HG03521 (cell line): ENCODE measurements at regions not wholly inside any gene's neighbourhood (a gene's known extent, or its start where the extent isn't known, plus 50 kb on each side); places are given as distances from the start of the nearest gene placed in this dataset.

Experiments
- ATAC-seq: cut with Tn5 transposase; IDR thresholded peaks from one replicate; pipeline ENCODE4 v1.9.1; 2021; ENCODE audit warnings: mild to moderate bottlenecking, moderate library complexity; ENCODE audit not compliant: unreplicated experiment

DNA sequence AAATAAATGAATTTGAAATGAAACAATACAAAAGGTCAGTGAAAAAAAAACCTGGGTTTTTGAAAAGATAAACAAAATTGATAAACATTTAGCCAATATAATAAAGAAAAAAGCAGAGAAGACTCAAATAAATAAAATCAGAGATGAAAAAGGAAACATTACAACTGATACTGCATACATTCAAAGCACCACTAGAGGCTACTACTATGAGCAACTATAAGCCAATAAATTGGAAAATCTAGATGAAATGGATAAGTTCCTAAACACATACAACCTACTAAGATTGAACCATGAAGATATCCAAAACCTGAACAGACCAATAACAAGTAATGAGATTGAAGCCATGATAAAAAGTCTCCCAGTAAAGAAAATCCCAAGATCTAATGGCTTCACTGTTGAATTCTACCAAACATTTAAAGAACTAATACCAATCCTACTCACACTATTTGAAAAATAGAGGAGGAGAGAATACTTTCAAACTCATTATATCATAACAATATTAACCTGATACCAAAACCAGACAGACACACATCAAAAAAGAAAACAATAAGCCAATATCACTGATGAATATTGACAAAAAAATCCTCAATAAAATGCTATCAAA is 80.8 kb upstream of the CERS6 start:
- no peak for ATAC-seq

DNA sequence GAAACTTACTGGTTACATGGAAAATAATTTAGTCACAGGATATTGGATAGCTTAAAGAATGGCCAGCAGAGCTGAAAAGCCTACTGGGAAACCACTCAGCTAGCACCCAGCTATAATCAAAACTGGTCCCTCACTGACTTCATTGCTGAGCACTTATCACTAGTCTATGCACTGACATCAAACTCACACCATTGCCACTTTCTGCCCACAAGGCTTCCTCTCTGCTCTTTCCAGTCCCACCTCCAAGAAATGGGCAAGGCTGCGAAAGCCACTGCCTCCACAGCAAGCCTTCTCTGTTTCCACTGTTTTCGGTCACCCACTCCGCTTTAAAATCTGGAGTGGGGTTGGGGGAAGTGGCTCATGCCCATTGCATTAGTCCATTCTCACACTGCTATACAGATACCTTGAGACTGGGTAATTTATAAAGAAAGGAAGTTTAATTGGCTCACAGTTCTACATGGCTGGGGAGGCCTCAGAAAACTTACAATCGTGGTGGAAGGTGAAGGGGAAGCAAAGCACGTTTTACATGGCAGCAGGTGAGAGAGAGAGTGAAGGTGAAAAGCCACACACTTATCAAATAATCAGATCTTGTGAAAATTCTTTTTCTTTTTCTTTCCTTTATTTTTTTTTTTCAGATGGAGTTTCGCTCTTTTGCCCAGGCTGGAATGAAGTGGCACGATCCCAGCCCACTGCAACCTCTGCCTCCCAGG is 77.0 kb upstream of the CERS6 start:
- ATAC-seq = no peak

DNA sequence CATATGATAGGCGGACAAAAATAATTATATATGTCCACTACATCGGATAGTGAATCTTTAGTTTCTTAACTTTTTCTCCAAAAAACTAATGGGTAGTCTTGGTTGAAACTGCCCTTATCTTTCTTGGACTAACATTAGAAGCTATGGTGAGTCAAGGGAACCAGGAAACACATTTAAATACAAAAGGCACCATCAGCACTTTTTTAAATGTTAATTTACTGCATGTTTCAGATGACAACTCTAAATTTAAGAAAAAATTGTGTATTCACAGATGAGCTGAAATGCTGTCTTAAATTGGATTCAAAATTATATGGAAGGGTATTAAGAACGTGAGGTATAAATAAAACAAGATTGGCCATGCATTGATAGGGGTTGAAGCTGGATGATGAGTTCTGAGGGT is 75.6 kb upstream of the CERS6 start:
- no peak for ATAC-seq

DNA sequence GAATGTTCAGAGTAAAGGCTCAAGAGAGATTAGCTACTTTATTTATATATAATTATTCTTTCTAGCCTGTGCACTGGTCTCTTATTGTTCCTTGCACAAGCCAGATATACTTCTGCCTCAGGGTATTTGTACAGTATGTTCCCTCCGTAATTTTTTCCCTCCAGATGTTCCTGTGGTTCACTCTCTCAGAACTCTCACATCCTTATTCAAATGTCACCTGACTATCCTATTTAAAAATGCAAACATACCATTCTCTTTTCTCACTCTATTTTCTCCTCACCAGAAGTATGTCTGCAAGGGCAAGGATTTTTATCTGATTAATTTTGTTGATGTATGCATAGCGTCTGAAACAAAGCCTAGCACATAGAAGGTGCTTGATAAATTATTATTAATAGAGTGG is 64.0 kb upstream of the CERS6 start:
- no peak for ATAC-seq

DNA sequence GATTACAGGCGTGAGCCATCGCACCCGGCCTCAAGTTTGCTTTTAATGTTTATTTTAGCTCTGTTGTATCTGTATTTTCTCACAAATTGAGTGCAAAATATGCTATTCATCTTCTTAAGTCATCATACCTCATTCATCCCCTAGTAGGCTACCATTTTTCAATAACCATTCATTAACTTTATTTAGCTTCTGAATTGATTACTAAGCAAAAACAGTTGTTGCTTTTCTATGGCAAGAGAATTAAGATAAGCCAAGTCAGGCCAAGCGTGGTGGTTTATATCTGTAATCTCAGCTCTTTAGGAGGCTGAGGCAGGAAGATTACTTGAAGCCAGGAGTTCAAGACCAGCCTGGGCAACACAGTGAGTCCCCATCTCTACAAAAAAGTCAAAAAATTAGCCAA is 63.3 kb upstream of the CERS6 start:
- no peak for ATAC-seq

DNA sequence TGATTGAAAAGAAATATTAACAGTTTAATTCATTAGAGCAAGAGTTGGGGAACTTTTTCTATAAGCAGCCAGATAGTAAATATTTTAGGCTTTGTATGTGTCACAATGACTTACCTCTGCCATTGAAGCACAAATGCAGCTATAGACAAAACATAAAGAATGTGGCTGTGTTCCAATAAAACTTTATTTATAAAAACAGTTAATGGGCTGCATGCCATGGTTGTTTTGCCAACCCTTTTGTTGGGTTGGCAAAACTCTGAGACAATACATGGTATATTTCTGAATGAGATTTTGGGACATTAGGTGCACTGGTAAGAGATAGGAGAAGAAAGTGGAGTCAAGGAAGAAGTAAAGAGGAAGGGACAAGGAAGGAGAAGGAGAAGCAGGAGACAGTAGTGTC is 61.8 kb upstream of the CERS6 start:
- ATAC-seq = no peak

DNA sequence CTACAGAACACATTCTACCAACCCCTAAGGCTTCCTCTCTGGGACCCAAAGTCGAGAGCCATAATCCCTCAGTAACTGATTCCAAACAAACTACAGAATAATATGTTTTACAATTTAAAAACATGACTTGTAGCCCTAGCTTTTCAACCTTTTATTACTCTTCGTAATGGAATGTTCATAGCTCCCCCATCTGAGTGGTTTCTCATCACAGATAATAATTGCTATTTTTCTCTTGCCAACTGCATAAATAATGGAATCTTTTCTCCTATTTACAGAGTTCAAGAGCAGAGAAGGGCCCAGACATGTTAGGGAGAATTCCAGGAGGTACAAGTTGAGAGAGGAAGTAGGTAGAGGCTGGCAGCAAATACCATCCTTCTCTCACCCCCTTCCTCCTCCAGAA is 59.9 kb upstream of the CERS6 start:
- ATAC-seq = no peak

DNA sequence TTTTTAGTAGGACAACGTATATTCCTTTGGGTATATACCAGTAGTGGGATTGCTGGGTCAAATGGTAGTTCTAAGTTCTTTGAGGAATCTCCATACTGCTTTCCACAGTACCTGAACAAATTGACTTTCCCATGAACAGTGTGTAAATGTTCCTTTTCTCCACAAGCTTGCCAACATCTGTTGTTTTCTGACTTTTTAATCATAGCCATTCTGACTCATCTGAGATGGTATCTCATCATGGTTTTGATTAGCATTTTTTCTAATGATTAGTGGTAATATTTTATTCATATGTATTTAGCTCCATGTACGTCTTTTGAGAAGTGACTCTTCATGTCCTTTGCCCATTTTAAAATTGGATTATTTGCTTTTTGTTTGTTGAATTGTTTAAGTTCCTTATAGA is 58.4 kb upstream of the CERS6 start:
- no peak for ATAC-seq

DNA sequence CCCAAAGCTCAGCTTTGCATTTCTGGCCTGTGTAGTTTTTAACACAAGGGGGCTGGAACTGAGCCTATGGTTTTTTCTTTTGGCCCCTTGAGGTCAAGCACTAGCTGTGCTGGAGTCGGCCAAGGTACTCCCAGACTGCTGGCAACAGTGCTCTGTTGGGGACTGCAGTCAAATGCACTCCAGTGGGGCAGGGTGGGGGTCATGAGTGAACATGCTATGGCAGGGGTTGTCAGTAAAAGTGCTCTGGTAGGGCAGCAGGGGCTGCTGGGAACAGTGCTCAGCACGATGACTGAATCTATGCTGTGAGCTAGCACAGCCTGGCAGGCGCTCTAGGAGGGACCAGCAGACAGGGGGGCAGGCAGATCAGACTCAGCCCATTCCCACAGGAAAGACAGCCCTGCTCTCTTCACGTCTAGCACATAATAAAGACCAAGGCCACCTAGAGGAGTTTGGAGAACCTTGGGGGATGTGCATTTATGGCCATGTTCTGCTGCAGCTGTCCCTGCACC is 55.0 kb upstream of the CERS6 start:
- ATAC-seq = no peak

DNA sequence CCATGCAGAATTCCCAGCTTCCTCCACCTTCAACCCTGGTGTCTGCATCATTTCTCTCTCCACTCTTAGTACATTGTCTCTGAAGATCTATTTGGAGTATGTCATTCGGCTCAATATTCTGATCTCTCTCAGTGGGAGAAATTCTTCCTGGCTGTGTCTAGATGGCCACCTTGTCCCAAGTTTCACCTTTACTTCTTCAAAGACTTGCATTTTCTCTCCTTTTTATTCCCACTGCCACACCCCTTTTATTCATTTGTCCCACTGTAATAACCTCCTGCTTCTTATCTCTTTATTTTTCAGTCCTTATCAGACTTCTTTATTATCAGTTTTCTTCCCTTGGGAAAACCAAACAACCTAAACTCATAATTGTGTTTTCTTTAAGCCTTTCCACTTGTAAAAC is 54.3 kb upstream of the CERS6 start:
- no peak for ATAC-seq

DNA sequence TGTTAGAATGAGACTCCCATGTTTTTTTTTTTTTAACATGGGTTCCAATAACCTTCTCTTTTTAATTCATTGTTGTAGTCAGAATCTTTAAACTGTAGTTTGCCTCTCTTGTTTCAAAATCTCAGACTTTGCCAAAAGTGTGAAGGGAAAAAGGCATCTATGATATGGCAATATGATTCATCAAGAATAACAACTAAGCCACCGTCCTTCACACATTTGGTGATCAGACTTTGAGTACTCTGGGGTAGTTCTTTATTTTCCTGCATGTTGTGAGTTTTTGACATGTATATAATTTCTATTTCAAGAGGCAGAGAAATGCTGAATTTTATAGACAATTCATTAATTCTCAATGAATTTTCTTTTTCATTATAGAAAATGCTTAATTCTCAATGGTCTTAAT is 53.5 kb upstream of the CERS6 start:
- no peak for ATAC-seq

DNA sequence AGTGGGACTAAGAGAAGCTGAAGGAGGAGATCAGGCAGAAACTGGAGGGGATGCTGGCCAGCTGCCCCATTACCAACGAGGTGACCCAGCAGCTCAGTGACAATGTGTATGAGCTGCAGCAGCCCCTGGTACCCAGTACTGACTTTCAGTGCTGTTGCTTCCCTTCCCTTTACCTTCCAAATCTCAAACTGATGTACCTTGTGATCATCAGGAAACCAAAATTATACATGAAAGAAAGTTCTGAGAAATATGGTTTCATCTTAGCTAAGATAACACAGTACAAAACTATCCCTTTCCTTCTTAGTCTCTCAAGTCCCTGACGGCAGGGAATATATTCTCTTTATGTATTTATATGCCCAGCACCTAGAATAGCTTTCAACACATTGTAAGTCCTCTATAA is 52.3 kb upstream of the CERS6 start:
- no peak for ATAC-seq

DNA sequence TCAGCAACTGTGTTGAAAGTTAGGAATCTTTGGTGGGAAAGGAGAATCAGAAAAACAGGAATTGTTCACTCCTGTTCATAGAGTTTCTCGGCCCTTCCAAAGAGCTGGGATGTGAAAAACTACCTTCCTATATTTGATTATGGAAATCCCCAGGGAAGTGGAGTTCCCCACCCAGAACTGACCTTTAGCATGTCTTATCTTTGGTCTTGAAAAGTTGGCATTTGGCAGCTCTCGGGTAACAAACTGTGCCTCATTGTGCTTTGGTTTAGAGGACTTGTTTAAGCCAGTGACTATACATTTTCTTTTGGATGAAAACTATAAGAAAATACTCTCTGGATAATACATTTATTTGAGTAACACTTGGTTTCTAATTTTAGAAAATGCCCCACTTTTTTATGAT is 51.3 kb upstream of the CERS6 start:
- no peak for ATAC-seq
